GM21528 (cell line): ENCODE measurements at regions not wholly inside any gene's neighbourhood (a gene's known extent, or its start where the extent isn't known, plus 50 kb on each side); places are given as distances from the start of the nearest gene placed in this dataset.

Experiments used
- ATAC-seq: cut with Tn5 transposase; IDR thresholded peaks from one replicate; pipeline ENCODE4 v1.9.1; 2021; ENCODE audit warnings: mild to moderate bottlenecking, moderate library complexity; ENCODE audit not compliant: unreplicated experiment, low FRiP score

GRCh38 chr10:43965033-43965917, 316.6 kb upstream of the ZNF32 start:
- ATAC-seq: no peak

DNA sequence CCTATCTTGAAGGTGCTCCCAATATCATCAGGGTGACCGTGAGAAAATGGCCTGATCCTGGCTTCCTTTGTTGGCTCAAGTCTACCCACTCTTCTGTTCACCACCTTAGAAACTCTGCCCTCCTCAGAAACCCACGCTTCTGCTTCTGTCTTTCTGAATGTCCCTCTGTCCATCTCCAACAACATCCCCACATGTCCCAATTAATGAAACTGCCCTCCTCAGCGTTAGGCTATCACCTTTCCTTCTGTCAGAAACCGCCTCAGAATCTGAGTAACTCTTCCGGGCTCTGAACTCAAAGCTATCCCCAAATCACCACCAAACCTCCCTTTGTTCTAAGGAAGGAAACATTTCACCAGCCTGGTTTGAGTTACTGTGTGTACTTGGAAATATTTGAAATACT, 315.8 kb upstream of the ZNF32 start:
- ATAC-seq: no peak

- no peak for ATAC-seq
Observed at GRCh38 chr10:43963793-43964425, 315.2 kb upstream of the ZNF32 start.

- no peak for ATAC-seq
Observed at GRCh38 chr10:43963379-43963778, 314.7 kb upstream of the ZNF32 start.

GRCh38 chr10:43962346-43963191, 313.9 kb upstream of the ZNF32 start:
- ATAC-seq: no peak

DNA sequence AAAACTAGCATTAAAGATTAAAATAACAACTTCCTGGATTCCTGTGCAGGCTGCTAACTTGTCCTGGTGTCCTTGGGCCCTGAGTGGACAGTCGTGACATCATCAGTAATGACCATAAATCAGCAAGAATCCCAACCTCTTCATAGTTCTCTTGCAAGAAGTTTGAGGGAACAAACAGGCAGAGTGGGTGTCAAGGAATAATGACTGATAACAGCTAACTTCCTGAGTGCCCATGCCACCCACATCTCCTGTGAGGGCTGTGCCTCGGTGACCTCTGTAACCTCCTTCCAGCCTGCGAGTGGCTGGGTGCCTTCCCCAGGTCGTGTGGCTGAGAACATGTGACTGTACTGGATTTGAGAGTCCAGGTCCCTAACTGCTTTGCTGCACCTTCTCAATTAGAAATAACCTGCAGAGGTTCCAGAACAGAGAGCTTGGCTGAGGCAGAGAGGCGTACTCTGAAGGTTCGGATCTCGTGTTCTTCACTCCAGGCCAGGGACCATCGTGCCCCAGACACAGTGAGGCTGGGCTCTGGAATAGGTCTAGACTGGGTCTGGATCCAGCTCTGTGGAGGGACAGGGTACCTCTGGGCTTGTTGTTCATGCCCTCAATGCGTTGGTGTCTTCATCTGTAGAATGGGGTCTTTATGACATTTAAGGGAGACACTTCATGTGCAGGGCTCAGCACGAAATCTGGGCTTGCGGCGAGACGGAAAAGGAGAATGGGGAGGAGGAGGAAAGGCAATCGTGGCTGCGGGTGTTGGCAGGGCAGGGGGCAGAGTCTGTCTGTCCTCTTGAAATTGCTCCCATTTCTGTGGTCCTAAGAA, 313.1 kb upstream of the ZNF32 start:
- no peak for ATAC-seq

DNA sequence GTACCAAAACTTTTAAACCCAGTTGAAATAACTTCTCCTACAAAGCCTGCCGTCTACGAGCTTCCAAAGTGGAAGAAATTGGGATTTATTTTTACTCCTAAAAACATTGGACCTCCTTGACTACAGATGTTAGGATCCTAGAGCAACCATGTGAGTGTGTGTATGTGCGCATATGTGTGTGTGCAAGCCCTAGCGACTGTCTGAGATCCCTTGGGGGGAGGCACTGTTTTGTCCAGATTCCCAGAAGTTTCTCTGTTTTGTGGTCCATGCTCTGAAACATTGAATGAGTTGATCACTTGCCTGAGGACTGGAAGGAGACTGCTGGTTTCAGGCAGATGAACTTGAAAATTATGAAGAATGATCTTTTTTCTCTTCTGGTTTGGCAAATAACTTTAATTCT, 312.3 kb upstream of the ZNF32 start:
- no peak for ATAC-seq

- ATAC-seq: no peak
Observed at GRCh38 chr10:43960477-43960876, 311.8 kb upstream of the ZNF32 start.

GRCh38 chr10:43960135-43960415, 311.4 kb upstream of the ZNF32 start:
- ATAC-seq: no peak

DNA sequence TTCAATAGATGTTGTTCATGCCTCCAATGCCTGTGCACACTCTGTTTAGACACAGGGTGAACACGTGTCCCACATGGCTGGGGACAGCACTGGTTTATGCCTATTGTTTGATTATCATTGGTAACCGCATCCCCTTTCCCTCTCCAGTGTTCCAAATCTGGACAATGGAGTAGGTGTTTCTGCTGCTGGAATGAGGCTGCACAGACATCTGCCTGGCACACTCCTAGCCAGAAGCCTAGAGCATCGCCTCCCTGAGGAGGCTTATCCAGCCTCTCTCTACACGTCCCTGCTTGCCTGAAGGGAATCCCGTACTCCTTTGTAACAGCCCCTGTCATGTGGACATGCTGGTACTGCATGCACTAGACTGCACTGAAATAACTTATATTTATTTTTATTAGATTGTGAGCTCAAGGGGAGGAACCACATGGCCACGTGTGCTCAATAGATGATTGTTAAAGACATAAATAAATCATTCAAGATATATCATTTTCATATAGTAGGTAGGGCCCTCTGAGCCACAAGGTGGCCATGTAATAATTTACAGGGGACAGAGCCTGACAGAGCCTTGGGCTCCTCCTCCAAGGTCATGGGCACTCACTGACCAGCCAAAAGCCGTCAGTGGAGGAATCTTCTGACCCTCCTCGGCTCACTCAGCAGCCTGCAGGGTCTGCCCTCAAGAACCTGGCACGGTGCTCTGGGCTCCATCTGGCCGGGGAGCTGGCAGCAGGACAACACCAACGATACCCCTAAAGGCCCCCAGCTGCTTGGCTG, 310.9 kb upstream of the ZNF32 start:
- no peak for ATAC-seq

GRCh38 chr10:43958964-43959363, 310.3 kb upstream of the ZNF32 start:
- ATAC-seq: no peak

DNA sequence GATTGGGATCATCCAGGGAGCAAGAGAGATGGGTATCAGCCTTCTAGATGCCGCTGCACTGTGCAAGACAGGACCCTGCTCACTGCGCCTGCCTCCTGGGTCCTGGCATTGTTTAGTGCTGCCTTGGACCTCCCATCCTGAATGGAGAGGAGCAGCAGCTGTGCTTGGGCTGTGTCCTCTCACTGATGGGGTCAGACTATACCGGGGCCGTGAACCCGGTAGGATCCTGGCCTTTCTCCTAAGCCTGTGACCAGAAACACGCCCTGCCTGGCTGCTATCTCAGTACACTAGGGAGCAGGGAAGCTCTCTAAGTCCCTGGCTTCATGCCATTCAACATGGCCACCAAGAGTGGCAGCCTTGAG, 309.4 kb upstream of the ZNF32 start:
- no peak for ATAC-seq

GRCh38 chr10:43957267-43958070, 308.8 kb upstream of the ZNF32 start:
- no peak for ATAC-seq

- ATAC-seq: no peak
Observed at GRCh38 chr10:43955978-43956377, 307.3 kb upstream of the ZNF32 start.

- ATAC-seq: no peak
Observed at GRCh38 chr10:43955002-43955596, 306.4 kb upstream of the ZNF32 start.

- no peak for ATAC-seq
Observed at GRCh38 chr10:43953672-43954071, 305.0 kb upstream of the ZNF32 start.

- ATAC-seq: no peak
Observed at GRCh38 chr10:43952760-43953159, 304.1 kb upstream of the ZNF32 start.

DNA sequence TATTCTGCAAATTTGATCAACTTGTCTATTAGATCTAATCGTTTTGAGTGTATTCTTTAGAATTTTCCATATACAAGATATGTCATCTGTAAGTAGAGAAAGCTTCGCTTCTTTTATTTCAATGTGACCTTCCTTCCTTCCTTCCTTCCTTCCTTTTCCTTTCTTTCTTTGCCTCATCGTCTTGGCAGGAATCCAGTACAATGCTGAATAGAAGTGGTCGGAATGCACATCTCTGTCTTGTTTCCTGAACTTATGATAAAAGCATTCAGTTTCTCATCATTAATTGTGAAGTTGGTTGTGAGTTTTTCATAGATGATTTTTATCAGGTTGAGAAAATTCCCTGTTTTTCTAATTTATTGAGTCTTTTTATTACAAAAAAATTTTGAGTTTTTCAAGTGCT, 300.7 kb upstream of the ZNF32 start:
- ATAC-seq: no peak

DNA sequence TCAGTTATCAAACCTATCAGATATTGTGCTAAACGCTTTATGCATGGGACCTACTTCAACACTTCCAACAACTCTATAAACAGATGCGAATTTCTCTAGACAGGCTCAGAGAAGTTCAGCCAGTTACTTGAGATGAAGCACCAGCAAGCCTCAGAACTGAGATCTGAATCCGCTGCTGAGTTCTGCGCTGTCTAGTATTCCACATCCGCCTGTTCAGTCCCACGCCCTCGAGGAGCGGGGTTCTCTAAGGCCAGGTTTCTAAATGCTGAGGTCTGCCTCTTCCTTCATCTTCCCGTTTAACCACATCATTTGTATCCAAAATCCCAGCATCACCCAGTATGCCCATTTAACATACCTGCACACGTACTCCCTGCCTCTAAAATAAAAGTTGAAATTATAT, 297.8 kb upstream of the ZNF32 start:
- no peak for ATAC-seq
